Dedifferentiated amniotic fluid mesenchymal stem cell (primary cell): ENCODE measurements at regions not wholly inside any gene's neighbourhood (a gene's known extent, or its start where the extent isn't known, plus 50 kb on each side); places are given as distances from the start of the nearest gene placed in this dataset.
"Not testable (repeated sequence)": the region's sequence is repeated elsewhere in the genome, so short reads cannot be mapped to it uniquely, and the experiment has no call there.

Source experiments
- DNase-seq: peaks from one replicate; pipeline ENCODE4 v3.0.0-alpha.2; 2016; ENCODE audit errors: extremely low spot score

GRCh38 chr5:1667648-1668140, 131.9 kb downstream of the MRPL36 start:
- DNase-seq, result no peak

GRCh38 chr5:1666812-1667588, 132.6 kb downstream of the MRPL36 start:
- DNase-seq, result no peak

GRCh38 chr5:1666221-1666620, 133.4 kb downstream of the MRPL36 start:
- DNase-seq, result no peak

GRCh38 chr5:1665803-1666202, 133.8 kb downstream of the MRPL36 start:
- no peak for DNase-seq

GRCh38 chr5:1665231-1665630, 134.4 kb downstream of the MRPL36 start:
- no peak for DNase-seq

- no peak for DNase-seq
Measured at GRCh38 chr5:1663186-1663585, 136.5 kb downstream of the MRPL36 start.

GRCh38 chr5:1662559-1663085, 137.0 kb downstream of the MRPL36 start:
- DNase-seq, result no peak

GRCh38 chr5:1661831-1662558, 137.6 kb downstream of the MRPL36 start:
- no peak for DNase-seq

- DNase-seq, result no peak
Measured at GRCh38 chr5:1661311-1661710, 137.6 kb upstream of the LPCAT1 start.

- DNase-seq, result no peak
Measured at GRCh38 chr5:1660511-1660910, 136.8 kb upstream of the LPCAT1 start.

- no peak for DNase-seq
Measured at GRCh38 chr5:1660001-1660400, 136.2 kb upstream of the LPCAT1 start.

- no peak for DNase-seq
Measured at GRCh38 chr5:1659100-1659981, 135.6 kb upstream of the LPCAT1 start.

GRCh38 chr5:1658665-1659064, 134.9 kb upstream of the LPCAT1 start:
- DNase-seq, result no peak

GRCh38 chr5:1657161-1657741, 133.5 kb upstream of the LPCAT1 start:
- DNase-seq, result no peak

GRCh38 chr5:1656271-1656975, 132.7 kb upstream of the LPCAT1 start:
- DNase-seq, result no peak

- DNase-seq, result no peak
Measured at GRCh38 chr5:1655496-1656270, 131.9 kb upstream of the LPCAT1 start.

- no peak for DNase-seq
Measured at GRCh38 chr5:1654786-1655495, 131.2 kb upstream of the LPCAT1 start.

GRCh38 chr5:1653698-1654651, 130.2 kb upstream of the LPCAT1 start:
- DNase-seq, result not testable (repeated sequence)
